ENCODE measurements at regions not wholly inside any gene's neighbourhood (a gene's known extent, or its start where the extent isn't known, plus 50 kb on each side); places are given as distances from the start of the nearest gene placed in this dataset.
"Not testable (repeated sequence)": the region's sequence is repeated elsewhere in the genome, so short reads cannot be mapped to it uniquely, and the experiment has no call there.

GRCh38 chr2:43068631-43069517, 157.5 kb downstream of the ZFP36L2 start:
- no peak for DNase-seq

GRCh38 chr2:43068041-43068533, 158.3 kb downstream of the ZFP36L2 start:
- no peak for DNase-seq

GRCh38 chr2:43067254-43068040, 159.0 kb downstream of the ZFP36L2 start:
- no peak for DNase-seq

GRCh38 chr2:43066541-43067253, 159.7 kb downstream of the ZFP36L2 start:
- not testable (repeated sequence) for DNase-seq

GRCh38 chr2:43065871-43066270, 160.5 kb downstream of the ZFP36L2 start:
- DNase-seq, result no peak

- no peak for DNase-seq
Measured at GRCh38 chr2:43065036-43065435, 161.4 kb downstream of the ZFP36L2 start.

GRCh38 chr2:43063096-43063495, 163.3 kb downstream of the ZFP36L2 start:
- not testable (repeated sequence) for DNase-seq

GRCh38 chr2:43062058-43062457, 164.3 kb downstream of the ZFP36L2 start:
- no peak for DNase-seq

GRCh38 chr2:43060390-43061016, 165.9 kb downstream of the ZFP36L2 start:
- no peak for DNase-seq

- DNase-seq, result peak; percentile 39
Measured at GRCh38 chr2:43059183-43059897, 167.1 kb downstream of the ZFP36L2 start.

- DNase-seq, result no peak
Measured at GRCh38 chr2:43058726-43059110, 167.7 kb downstream of the ZFP36L2 start.

- no peak for DNase-seq
Measured at GRCh38 chr2:43057742-43058725, 168.4 kb downstream of the ZFP36L2 start.

- DNase-seq, result peak; percentile 22
Measured at GRCh38 chr2:43057026-43057741, 169.2 kb downstream of the ZFP36L2 start.

- no peak for DNase-seq
Measured at GRCh38 chr2:43055985-43056384, 170.4 kb downstream of the ZFP36L2 start.

GRCh38 chr2:43055086-43055912, 171.1 kb downstream of the ZFP36L2 start:
- DNase-seq, result no peak

- no peak for DNase-seq
Measured at GRCh38 chr2:43054367-43054766, 172.0 kb downstream of the ZFP36L2 start.

- DNase-seq, result no peak
Measured at GRCh38 chr2:43052944-43053306, 173.5 kb downstream of the ZFP36L2 start.

- DNase-seq, result no peak
Measured at GRCh38 chr2:43052204-43052943, 174.0 kb downstream of the ZFP36L2 start.

All from NCI-H2081 treated with DMSO at 0.1 percent for 48 hours (cell line).